Cardiac fibroblast (primary cell): ENCODE measurements at regions not wholly inside any gene's neighbourhood (a gene's known extent, or its start where the extent isn't known, plus 50 kb on each side); places are given as distances from the start of the nearest gene placed in this dataset.

Experiments
- DNase-seq, 2 donors: peaks; one replicate each; pipeline versions ENCODE4 v3.0.0 to v3.0.0-alpha.2; 2010; ENCODE audit warnings: low read depth in 2 of 2
- H3K4me3 ChIP-seq, 2 donors: replicated peaks in 1 of 2; 1 replicate in 1 of 2; 2 replicates in 1 of 2; pipeline ENCODE4 v1.5.1; 2011; ENCODE audit warnings: low read depth in 2 of 2, low read length in 2 of 2, mild to moderate bottlenecking in 2 of 2, moderate library complexity in 1 of 2
- TF ChIP-seq, protein P1 (sequence below): IDR thresholded peaks from one replicate; pipeline ENCODE4 v1.5.1; 2011; ENCODE audit warnings: low read depth, mild to moderate bottlenecking, low read length, inconsistent platforms

DNA sequence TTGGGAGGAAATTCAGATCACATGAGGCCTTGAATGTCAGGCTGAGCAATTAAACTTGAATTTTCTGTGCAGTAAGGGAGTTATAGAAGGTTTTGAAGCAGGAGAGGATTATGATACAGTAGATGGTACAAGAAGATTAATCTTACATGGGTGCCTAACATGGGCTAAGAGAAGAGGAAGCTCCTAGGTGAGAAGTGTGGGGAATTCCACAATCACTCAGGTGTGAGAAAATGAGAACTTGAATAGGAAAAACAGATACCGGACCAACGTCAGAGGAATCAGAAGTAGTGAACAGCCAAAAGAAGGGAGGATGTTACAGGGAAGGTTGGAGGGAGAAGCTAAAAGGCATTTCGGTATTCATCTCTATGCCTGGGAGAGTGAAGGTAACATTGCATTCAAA is 250.7 kb upstream of the SLC35B3 start:
- TF ChIP-seq, protein P1, sequence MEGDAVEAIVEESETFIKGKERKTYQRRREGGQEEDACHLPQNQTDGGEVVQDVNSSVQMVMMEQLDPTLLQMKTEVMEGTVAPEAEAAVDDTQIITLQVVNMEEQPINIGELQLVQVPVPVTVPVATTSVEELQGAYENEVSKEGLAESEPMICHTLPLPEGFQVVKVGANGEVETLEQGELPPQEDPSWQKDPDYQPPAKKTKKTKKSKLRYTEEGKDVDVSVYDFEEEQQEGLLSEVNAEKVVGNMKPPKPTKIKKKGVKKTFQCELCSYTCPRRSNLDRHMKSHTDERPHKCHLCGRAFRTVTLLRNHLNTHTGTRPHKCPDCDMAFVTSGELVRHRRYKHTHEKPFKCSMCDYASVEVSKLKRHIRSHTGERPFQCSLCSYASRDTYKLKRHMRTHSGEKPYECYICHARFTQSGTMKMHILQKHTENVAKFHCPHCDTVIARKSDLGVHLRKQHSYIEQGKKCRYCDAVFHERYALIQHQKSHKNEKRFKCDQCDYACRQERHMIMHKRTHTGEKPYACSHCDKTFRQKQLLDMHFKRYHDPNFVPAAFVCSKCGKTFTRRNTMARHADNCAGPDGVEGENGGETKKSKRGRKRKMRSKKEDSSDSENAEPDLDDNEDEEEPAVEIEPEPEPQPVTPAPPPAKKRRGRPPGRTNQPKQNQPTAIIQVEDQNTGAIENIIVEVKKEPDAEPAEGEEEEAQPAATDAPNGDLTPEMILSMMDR: no peak
- no peak for DNase-seq
- no peak overlapping the region for H3K4me3 ChIP-seq

DNA sequence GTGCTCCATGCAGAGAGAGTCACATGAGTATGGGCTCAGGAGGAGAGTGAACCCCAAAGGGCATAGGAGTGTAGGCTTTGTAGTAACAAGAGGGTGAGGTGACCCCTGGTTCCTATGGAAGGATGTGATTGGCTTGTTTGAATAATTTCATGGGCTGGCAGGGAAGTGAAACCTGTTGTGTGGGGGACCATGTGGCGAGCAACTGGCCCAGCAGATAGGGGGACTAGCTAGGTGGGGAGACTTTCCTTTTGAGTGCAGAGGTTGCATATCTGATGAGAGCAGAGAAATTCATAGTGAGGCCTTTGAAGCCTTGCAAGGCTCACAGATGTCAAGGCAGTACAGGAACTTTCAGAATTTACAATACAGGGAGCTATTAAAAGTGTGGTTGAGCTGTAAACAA is 247.9 kb upstream of the SLC35B3 start:
- TF ChIP-seq, protein P1: no peak
- no peak overlapping the region for H3K4me3 ChIP-seq
- DNase-seq: no peak

DNA sequence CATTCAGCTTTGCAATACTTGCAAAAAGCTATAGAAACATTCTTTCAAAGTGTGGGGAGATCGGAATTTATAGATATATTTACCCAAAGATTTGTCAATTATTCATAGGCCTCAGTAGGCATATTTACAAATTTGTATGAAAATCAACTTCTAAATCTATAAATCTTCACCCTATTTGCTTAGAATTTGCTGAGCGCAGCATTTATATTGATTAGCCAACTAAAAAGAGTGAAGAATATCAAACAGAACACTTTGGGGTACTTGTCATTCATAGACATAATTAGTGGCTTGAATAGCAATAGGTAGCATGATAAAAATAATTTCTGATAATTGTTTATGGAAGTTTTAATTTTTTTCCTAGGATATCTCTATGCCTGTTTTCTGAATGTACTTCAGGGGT is 244.5 kb upstream of the SLC35B3 start:
- DNase-seq: no peak
- TF ChIP-seq, protein P1: no peak
- H3K4me3 ChIP-seq: no peak overlapping the region

DNA sequence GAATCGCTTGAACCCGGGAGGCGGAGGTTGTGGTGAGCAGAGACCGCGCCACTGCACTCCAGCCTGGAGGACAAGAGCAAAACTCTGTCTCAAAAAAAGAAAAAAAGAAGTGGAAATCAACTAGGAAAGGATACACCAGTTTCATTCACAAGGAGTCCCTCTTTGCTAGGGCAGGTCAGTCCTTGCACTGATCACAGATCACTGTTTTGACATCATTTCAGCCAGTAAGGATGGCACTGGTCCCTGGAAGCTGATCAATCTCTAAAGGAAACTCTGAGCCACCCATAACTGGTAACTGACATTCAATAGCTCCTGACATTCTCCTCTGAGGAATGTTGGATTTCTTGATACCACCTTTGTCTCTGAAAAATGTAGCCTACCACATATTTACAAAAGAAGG is 243.1 kb upstream of the SLC35B3 start:
- DNase-seq: no peak
- H3K4me3 ChIP-seq: no peak overlapping the region
- TF ChIP-seq, protein P1: no peak

DNA sequence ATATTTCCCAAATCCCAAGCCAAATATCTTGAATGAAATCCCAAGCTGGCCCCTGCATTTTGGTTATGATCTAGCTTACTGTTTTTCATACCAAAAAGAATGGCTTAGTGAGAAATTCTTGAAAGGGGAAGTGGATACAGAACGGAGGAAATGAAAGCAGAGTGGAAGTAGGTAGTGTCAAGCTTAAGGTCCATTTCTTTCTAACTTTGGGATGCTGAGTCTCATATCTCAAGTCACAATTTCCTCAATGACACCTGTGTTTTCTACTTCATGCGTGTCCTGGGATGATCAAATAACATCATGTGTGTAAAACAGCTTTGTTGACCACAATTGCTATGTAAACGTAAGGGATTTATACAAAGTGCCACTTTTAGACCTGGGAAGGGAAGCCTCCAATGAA is 238.8 kb upstream of the SLC35B3 start:
- TF ChIP-seq, protein P1: no peak
- H3K4me3 ChIP-seq: no peak overlapping the region
- no peak for DNase-seq

DNA sequence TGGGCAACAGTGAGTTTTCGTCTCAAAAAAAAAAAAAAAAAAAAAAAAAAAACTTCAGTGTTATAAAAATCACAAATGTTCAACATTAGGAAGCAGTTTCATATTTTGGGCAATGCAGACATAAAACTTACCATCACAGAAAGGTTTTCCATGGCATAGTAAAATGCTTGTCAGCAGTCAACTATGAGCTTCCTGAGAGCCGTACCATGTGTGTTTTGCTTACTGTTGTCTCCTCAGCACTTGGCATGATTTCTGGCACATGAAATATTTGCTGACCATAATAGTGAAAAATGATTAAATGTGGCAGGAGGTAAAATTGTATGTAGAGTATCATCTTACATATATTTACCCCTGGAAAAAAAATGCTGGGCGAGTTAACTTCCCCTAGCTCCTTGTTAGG is 237.5 kb upstream of the SLC35B3 start:
- no peak overlapping the region for H3K4me3 ChIP-seq
- TF ChIP-seq, protein P1: no peak
- no peak for DNase-seq

DNA sequence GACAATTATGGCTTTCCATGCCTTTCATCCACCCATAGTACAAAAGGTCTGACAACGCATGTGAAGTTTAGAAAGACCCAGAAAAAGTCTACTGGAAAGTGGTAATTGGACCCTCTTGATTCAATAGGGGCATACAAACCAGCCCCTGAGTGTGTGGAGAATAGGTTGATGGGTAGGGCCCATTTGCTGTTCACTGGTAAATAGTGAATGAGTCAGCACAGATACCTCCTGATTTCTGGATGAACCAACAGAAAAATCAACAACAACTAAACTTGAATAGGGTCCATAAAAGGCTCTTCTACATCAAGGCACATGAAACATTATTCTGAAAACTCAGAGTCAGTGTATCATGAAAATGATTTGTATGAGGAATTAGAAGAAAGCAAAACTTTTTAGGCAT is 235.4 kb upstream of the SLC35B3 start:
- DNase-seq: no peak
- TF ChIP-seq, protein P1: no peak
- no peak overlapping the region for H3K4me3 ChIP-seq
